Esophagus squamous epithelium (tissue), 4 donors: ENCODE measurements at regions not wholly inside any gene's neighbourhood (a gene's known extent, or its start where the extent isn't known, plus 50 kb on each side); places are given as distances from the start of the nearest gene placed in this dataset.

ENCODE experiments used
- POLR2A ChIP-seq, 4 donors: fragments of 450-650 bp; IDR thresholded peaks; one replicate each; pipeline ENCODE4 v1.6.1; 2017; ENCODE audit warnings: antibody characterized with exemption in 4 of 4, mild to moderate bottlenecking in 4 of 4, moderate library complexity in 3 of 4
- TF ChIP-seq, protein P1 (sequence below), 6 experiments: fragments of 450-650 bp in 4 of 6; fragments of 200-600 bp in 2 of 6; sonication (generic) in 2 of 6; IDR thresholded peaks; one replicate each; pipeline ENCODE4 v1.5.1; 2016 to 2019; ENCODE audit warnings: antibody characterized with exemption in 6 of 6, mild to moderate bottlenecking in 4 of 6, moderate library complexity in 4 of 6

DNA sequence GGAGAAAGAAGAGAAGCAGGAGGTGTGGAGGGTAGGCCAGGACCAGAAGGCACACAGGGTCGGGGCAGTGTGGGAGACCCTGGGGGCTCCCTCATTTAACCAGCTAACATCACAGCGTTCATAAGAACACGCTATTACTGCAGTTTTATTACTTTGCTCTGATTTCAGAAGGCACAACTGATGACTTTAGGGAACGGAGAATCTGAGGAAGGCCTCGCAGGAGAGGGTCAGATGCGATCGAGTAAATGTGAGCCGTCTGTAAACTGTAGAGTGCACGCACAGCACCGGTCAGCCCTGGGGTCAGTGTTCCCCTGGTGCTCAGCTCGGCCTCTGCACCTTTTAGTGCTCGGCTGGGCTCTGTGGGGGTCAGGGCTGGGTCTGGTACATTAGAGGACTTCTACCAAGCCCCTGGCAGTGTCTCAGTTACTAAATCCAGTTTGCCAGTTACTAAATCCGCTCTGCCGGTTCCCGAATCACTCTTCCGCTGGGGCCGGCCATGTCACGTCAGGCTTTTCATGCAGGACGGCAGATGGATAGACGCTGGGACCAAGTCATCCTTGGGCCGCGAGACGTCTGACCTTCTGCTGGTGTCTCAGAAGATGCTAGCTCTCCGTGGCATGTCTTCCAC, 325.9 kb downstream of the SEC14L1 start:
- TF ChIP-seq, protein P1, sequence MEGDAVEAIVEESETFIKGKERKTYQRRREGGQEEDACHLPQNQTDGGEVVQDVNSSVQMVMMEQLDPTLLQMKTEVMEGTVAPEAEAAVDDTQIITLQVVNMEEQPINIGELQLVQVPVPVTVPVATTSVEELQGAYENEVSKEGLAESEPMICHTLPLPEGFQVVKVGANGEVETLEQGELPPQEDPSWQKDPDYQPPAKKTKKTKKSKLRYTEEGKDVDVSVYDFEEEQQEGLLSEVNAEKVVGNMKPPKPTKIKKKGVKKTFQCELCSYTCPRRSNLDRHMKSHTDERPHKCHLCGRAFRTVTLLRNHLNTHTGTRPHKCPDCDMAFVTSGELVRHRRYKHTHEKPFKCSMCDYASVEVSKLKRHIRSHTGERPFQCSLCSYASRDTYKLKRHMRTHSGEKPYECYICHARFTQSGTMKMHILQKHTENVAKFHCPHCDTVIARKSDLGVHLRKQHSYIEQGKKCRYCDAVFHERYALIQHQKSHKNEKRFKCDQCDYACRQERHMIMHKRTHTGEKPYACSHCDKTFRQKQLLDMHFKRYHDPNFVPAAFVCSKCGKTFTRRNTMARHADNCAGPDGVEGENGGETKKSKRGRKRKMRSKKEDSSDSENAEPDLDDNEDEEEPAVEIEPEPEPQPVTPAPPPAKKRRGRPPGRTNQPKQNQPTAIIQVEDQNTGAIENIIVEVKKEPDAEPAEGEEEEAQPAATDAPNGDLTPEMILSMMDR (IDR thresholded peaks at IDR 0.05) = no peak
- TF ChIP-seq POLR2A (IDR thresholded peaks at IDR 0.05) = no peak
